ENCODE measurements at regions not wholly inside any gene's neighbourhood (a gene's known extent, or its start where the extent isn't known, plus 50 kb on each side); places are given as distances from the start of the nearest gene placed in this dataset.

DNA sequence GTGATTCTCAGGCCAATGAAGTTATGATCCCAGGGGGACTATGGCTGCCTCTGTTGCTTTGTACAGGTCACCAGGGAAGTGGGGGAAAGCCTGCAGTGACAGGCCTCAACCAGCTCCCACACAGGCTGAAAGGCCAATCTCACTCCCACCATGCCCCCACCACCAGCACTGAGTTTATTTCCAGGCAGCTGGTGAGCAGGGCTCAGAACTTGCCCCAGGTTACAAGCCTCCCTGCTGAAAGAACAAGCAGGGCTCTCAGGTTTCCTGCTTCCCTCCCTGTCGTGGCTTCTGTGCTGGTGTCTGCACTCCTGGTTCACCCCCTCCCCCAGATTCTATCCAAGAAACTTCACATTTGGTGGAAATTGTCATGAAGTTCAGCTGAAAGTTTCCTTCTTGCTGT, 260.3 kb downstream of the CCDC59 start:
- TF ChIP-seq, protein P1, sequence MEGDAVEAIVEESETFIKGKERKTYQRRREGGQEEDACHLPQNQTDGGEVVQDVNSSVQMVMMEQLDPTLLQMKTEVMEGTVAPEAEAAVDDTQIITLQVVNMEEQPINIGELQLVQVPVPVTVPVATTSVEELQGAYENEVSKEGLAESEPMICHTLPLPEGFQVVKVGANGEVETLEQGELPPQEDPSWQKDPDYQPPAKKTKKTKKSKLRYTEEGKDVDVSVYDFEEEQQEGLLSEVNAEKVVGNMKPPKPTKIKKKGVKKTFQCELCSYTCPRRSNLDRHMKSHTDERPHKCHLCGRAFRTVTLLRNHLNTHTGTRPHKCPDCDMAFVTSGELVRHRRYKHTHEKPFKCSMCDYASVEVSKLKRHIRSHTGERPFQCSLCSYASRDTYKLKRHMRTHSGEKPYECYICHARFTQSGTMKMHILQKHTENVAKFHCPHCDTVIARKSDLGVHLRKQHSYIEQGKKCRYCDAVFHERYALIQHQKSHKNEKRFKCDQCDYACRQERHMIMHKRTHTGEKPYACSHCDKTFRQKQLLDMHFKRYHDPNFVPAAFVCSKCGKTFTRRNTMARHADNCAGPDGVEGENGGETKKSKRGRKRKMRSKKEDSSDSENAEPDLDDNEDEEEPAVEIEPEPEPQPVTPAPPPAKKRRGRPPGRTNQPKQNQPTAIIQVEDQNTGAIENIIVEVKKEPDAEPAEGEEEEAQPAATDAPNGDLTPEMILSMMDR (IDR thresholded peaks at IDR 0.05), result no peak
- TF ChIP-seq POLR2A (IDR thresholded peaks at IDR 0.05), result no peak

Measured in adrenal gland (tissue), 5 donors.